ENCODE measurements at regions not wholly inside any gene's neighbourhood (a gene's known extent, or its start where the extent isn't known, plus 50 kb on each side); places are given as distances from the start of the nearest gene placed in this dataset.
A peak's percentile ranks its signal among the peaks of the same experiment; 100 is the strongest.

DNA sequence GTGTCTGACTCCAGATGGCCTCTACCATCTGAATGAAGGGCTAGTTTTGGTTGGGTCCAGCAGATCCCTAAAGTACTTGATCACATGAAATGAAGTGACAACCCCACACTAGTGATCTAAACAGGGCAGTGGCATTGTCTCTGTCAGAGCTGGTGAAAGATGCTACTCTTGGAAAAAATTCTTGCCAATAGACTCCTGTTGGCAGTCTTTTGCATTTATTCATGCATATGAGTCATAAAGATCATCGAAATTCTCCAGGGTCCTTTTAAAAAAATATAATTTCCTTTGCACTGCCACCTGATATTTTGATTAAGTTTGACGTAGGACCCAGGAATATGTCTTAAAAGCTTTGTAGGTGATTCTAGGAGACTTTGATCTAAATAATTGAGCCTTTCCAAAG, 135.1 kb upstream of the ELL2 start:
- no peak overlapping the region for H3K4me3 ChIP-seq (ENCODE audit: low read depth, low read length)
- H3K9me3 ChIP-seq (ENCODE audit: control insufficient read depth, low read length) = no peaks in the 10 kb centered on the region
- no peak overlapping the region for H3K4me2 ChIP-seq (ENCODE audit: low read length)
- H3K4me1 ChIP-seq = peaks cover 20% of the 10 kb centered on the region
- H3K27me3 ChIP-seq (ENCODE audit: control insufficient read depth, insufficient read depth, low read length) = no peaks in the 10 kb centered on the region
- no peak overlapping the region for H2AFZ ChIP-seq
- no peak overlapping the region for H3K9ac ChIP-seq
- H3K79me2 ChIP-seq = no peaks in the 10 kb centered on the region
- H3K36me3 ChIP-seq (ENCODE audit: control insufficient read depth, insufficient read depth, low read length) = no peaks in the 10 kb centered on the region
- no peak overlapping the region for H3K27ac ChIP-seq
- TF ChIP-seq, protein P1, sequence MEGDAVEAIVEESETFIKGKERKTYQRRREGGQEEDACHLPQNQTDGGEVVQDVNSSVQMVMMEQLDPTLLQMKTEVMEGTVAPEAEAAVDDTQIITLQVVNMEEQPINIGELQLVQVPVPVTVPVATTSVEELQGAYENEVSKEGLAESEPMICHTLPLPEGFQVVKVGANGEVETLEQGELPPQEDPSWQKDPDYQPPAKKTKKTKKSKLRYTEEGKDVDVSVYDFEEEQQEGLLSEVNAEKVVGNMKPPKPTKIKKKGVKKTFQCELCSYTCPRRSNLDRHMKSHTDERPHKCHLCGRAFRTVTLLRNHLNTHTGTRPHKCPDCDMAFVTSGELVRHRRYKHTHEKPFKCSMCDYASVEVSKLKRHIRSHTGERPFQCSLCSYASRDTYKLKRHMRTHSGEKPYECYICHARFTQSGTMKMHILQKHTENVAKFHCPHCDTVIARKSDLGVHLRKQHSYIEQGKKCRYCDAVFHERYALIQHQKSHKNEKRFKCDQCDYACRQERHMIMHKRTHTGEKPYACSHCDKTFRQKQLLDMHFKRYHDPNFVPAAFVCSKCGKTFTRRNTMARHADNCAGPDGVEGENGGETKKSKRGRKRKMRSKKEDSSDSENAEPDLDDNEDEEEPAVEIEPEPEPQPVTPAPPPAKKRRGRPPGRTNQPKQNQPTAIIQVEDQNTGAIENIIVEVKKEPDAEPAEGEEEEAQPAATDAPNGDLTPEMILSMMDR (IDR thresholded peaks at IDR 0.05) = no peak

DNA sequence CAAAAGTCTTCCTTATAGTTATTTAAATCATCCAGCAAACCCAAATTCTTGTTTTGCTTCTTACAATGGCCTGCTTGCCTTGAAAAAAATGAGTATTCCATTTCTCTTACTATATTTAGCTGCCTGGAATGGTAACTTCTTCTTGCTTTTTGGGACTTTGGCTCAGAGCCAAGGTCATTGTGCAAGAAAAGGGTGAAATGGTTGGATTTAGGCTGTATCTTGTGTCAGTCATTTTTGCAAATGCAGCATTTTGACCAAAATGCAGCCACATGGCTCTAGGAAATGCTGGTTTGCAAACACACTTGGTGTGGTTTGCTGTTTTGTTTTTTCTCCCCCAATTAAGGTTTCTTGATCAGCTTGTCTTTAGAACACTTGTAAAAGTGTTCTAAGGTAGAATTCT, 133.3 kb upstream of the ELL2 start:
- TF ChIP-seq, protein P1 (IDR thresholded peaks at IDR 0.05) = no peak
- Histone ChIP-seq H3K27me3 (ENCODE audit: control insufficient read depth, insufficient read depth, low read length) (no peaks in the 10 kb centered on the region), H3K4me2 (ENCODE audit: low read length) (no peak overlapping the region), H3K9me3 (ENCODE audit: control insufficient read depth, low read length) (no peaks in the 10 kb centered on the region), H3K9ac (no peak overlapping the region), H3K4me1 (peaks cover 20% of the 10 kb centered on the region), H3K79me2 (no peaks in the 10 kb centered on the region), H3K36me3 (ENCODE audit: control insufficient read depth, insufficient read depth, low read length) (no peaks in the 10 kb centered on the region), H2AFZ (peak overlapping the region; percentile 23), H3K4me3 (ENCODE audit: low read depth, low read length) (no peak overlapping the region), H3K27ac (peak overlapping the region; percentile 50)

DNA sequence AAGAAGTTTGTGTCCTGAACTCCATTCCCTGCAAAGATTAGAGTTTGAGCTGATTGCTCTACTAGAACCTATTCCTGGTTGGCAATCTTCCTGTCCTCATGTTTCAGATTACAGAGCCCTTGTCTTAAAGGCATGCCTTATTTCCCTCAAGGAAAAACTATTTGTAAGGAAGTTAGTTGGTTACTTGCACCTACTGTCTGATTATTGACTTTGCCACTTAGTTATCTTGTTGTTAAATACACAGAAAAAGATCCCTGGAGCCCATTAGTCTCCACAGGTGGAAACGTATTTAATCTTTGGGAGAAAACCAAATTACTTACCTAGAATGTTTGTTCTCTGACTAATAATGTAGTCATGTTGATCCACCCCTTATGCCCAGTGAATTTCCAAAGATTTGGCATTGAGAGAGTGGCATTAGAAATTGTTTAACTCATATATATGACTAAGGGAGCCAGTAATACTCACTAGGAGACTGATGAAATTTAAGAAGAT, 132.3 kb upstream of the ELL2 start:
- Histone ChIP-seq H3K36me3 (ENCODE audit: control insufficient read depth, insufficient read depth, low read length) (no peaks in the 10 kb centered on the region), H3K4me2 (ENCODE audit: low read length) (no peak overlapping the region), H3K27ac (peak overlapping the region; percentile 7), H3K4me3 (ENCODE audit: low read depth, low read length) (no peak overlapping the region), H3K9ac (no peak overlapping the region), H3K27me3 (ENCODE audit: control insufficient read depth, insufficient read depth, low read length) (no peaks in the 10 kb centered on the region), H3K9me3 (ENCODE audit: control insufficient read depth, low read length) (no peaks in the 10 kb centered on the region), H2AFZ (peak overlapping the region; percentile 33), H3K79me2 (no peaks in the 10 kb centered on the region), H3K4me1 (peaks cover 20% of the 10 kb centered on the region)
- TF ChIP-seq, protein P1 (IDR thresholded peaks at IDR 0.05) = no peak

DNA sequence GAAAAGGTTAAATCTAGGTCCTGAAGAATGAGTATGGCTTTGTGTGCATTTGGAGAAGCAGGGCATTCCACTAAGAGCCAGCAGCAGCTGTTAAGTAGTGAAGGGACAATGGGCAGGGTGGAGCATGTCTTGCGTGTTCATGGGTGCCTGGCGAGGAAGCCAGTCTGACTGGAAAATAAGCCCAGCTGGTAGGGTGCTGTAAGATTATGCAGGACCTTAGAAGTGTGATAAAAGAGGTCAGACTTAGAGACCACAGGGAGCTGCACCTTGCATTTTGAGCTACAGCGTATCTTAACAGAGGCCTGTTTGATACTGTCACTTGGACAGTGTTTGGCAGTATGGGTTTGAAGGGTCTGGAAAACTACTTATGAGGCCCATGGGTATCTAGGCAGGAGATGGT, 131.7 kb upstream of the ELL2 start:
- TF ChIP-seq, protein P1 (IDR thresholded peaks at IDR 0.05) = no peak
- H3K79me2 ChIP-seq = no peaks in the 10 kb centered on the region
- H3K27me3 ChIP-seq (ENCODE audit: control insufficient read depth, insufficient read depth, low read length) = no peaks in the 10 kb centered on the region
- no peaks in the 10 kb centered on the region for H3K9me3 ChIP-seq (ENCODE audit: control insufficient read depth, low read length)
- no peak overlapping the region for H3K27ac ChIP-seq
- H3K4me2 ChIP-seq (ENCODE audit: low read length) = no peak overlapping the region
- no peak overlapping the region for H2AFZ ChIP-seq
- peaks cover 20% of the 10 kb centered on the region for H3K4me1 ChIP-seq
- H3K36me3 ChIP-seq (ENCODE audit: control insufficient read depth, insufficient read depth, low read length) = no peaks in the 10 kb centered on the region
- H3K9ac ChIP-seq = no peak overlapping the region
- no peak overlapping the region for H3K4me3 ChIP-seq (ENCODE audit: low read depth, low read length)

DNA sequence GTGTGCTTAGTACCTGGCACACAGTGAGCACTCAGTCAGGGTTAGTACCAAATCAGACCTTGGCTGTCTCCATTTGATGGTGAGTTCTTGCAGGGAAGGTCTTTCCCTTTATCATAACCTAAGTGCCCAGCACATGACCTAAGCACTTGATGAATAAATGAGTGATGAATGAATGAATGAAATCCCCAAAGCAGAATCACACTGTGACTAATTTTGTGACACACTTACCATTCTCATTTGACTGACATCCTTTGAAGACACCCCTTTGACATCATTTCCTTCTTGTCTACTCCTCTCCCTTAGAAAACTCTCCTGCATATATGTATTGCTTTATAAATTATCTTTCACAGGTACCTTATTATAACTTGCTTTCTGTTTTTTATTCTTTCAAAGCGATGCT, 130.2 kb upstream of the ELL2 start:
- H3K4me1 ChIP-seq = peaks cover 20% of the 10 kb centered on the region
- H3K4me2 ChIP-seq (ENCODE audit: low read length) = no peak overlapping the region
- no peak overlapping the region for H3K4me3 ChIP-seq (ENCODE audit: low read depth, low read length)
- H3K9me3 ChIP-seq (ENCODE audit: control insufficient read depth, low read length) = no peaks in the 10 kb centered on the region
- no peaks in the 10 kb centered on the region for H3K27me3 ChIP-seq (ENCODE audit: control insufficient read depth, insufficient read depth, low read length)
- H2AFZ ChIP-seq = no peak overlapping the region
- H3K36me3 ChIP-seq (ENCODE audit: control insufficient read depth, insufficient read depth, low read length) = no peaks in the 10 kb centered on the region
- H3K27ac ChIP-seq = no peak overlapping the region
- TF ChIP-seq, protein P1 (IDR thresholded peaks at IDR 0.05) = no peak
- no peak overlapping the region for H3K9ac ChIP-seq
- no peaks in the 10 kb centered on the region for H3K79me2 ChIP-seq

All from parathyroid adenoma (tissue), 2 donors.